H1 (cell line): ENCODE measurements at regions not wholly inside any gene's neighbourhood (a gene's known extent, or its start where the extent isn't known, plus 50 kb on each side); places are given as distances from the start of the nearest gene placed in this dataset.

Experiments used
- CBX8 ChIP-seq: fragments of 300-800, 300-1000 bp; sonication (generic); IDR thresholded peaks from 2 replicates; pipeline ENCODE4 v1.7.1; 2016; ENCODE audit warnings: low read depth, low read length, borderline replicate concordance
- KDM4A ChIP-seq: IDR thresholded peaks from one replicate; pipeline ENCODE4 v1.7.1; 2012; ENCODE audit warnings: low read depth, mild to moderate bottlenecking, moderate library complexity, low read length, inconsistent platforms; ENCODE audit not compliant: severe bottlenecking
- KDM5A ChIP-seq: fragments of 200-600 bp; IDR thresholded peaks from 2 replicates; pipeline ENCODE4 v1.7.1; 2012; ENCODE audit warnings: mild to moderate bottlenecking, low read length, inconsistent platforms, mixed read lengths
- RNF2 ChIP-seq: fragments of 200-900, 300-1000 bp; sonication (generic); IDR thresholded peaks from 2 replicates; pipeline ENCODE4 v1.7.1; 2016; ENCODE audit warnings: borderline replicate concordance, low read depth, mild to moderate bottlenecking, antibody characterized with exemption, low read length; ENCODE audit not compliant: poor library complexity, severe bottlenecking; ENCODE audit errors: missing control alignments
- TBP ChIP-seq: IDR thresholded peaks from 2 replicates; pipeline ENCODE4 v1.6.1; 2011; ENCODE audit warnings: low read depth, low read length, improper control_type of control experiment

DNA sequence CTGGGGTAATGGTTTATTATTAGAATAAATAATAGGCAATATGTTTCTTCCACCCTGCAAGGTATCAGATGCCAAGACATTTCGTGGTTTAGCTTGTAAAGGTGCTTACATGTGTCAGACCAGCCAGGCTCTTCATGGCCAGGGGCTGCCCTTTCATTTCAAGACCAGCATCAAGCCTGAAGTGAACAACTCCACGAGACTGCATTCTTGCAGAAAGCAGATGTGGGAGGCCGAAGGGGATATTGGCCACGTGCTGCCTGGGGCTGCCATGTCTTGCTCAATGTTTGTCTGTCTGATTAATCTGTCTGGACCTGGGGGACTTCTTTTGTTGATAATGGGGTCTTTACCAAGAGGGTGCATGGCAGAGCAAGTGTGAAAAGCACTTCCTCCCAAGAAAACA lies 294.2 kb upstream of the RBFOX1 start (continued):
- no peak for TF ChIP-seq KDM4A
- TF ChIP-seq RNF2, result no peak
- no peak for TF ChIP-seq KDM5A
- TF ChIP-seq TBP, result no peak
- TF ChIP-seq CBX8, result no peak
